H9 (cell line): ENCODE measurements at regions not wholly inside any gene's neighbourhood (a gene's known extent, or its start where the extent isn't known, plus 50 kb on each side); places are given as distances from the start of the nearest gene placed in this dataset.

ENCODE experiments used
- DNase-seq: peaks from one replicate; pipeline ENCODE4 v3.0.0-alpha.2; 2017
- H2AFZ ChIP-seq: one replicate; pipeline ENCODE4 v1.6.1; 2013; ENCODE audit warnings: mild to moderate bottlenecking, low read length, control low read depth, moderate library complexity
- H2AK5ac ChIP-seq: 2 replicates; pipeline ENCODE4 v1.6.1; 2013; ENCODE audit warnings: low read length, control low read depth, mixed read lengths; ENCODE audit not compliant: insufficient read length
- H2BK120ac ChIP-seq: one replicate; pipeline ENCODE4 v1.6.1; 2013; ENCODE audit warnings: low read depth, mild to moderate bottlenecking, low read length, control low read depth, inconsistent platforms; ENCODE audit not compliant: poor library complexity, severe bottlenecking
- H2BK12ac ChIP-seq: 2 replicates; pipeline ENCODE4 v1.6.1; 2013; ENCODE audit warnings: low read length, control low read depth, mixed read lengths, low read depth; ENCODE audit not compliant: insufficient read length
- H2BK15ac ChIP-seq: 2 replicates; pipeline ENCODE4 v1.6.1; 2013; ENCODE audit warnings: low read depth, low read length, control low read depth
- H2BK20ac ChIP-seq: one replicate; pipeline ENCODE4 v1.6.1; 2013; ENCODE audit warnings: low read depth, mild to moderate bottlenecking, low read length, control low read depth, inconsistent platforms; ENCODE audit not compliant: poor library complexity, severe bottlenecking
- H2BK5ac ChIP-seq: 2 replicates; pipeline ENCODE4 v1.6.1; 2013; ENCODE audit warnings: low read length, control low read depth, mixed read lengths; ENCODE audit not compliant: insufficient read length
- H3K14ac ChIP-seq: 2 replicates; pipeline ENCODE4 v1.6.1; 2013; ENCODE audit warnings: low read length, control low read depth; ENCODE audit not compliant: insufficient read depth
- H3K18ac ChIP-seq: 2 replicates; pipeline ENCODE4 v1.6.1; 2013; ENCODE audit warnings: low read depth, mild to moderate bottlenecking, mixed read lengths, low read length, control low read depth; ENCODE audit not compliant: insufficient read length
- H3K23ac ChIP-seq: 2 replicates; pipeline ENCODE4 v1.6.1; 2013; ENCODE audit warnings: low read length, control low read depth, mixed read lengths, low read depth; ENCODE audit not compliant: insufficient read length
- H3K23me2 ChIP-seq: 2 replicates; pipeline ENCODE4 v1.6.1; 2013; ENCODE audit warnings: low read depth, mild to moderate bottlenecking, mixed read lengths, low read length, control low read depth; ENCODE audit not compliant: insufficient read length, poor library complexity, severe bottlenecking
- H3K27ac ChIP-seq: 2 replicates; pipeline ENCODE4 v1.5.1; 2013; ENCODE audit warnings: low read length, control low read depth, mixed read lengths, low read depth; ENCODE audit not compliant: insufficient read length
- H3K27me3 ChIP-seq: 2 replicates; pipeline ENCODE4 v1.6.1; 2013; ENCODE audit warnings: low read length, control low read depth, inconsistent platforms; ENCODE audit not compliant: insufficient read depth
- H3K4ac ChIP-seq: 2 replicates; pipeline ENCODE4 v1.6.1; 2013; ENCODE audit warnings: low read depth, mild to moderate bottlenecking, control low read depth, inconsistent platforms, low read length, moderate library complexity
- H3K4me1 ChIP-seq: 2 replicates; pipeline ENCODE4 v1.6.1; 2013; ENCODE audit warnings: low read length, control low read depth, inconsistent platforms; ENCODE audit not compliant: insufficient read depth
- H3K4me2 ChIP-seq: 2 replicates; pipeline ENCODE4 v1.6.1; 2013; ENCODE audit warnings: low read length, control low read depth, mixed read lengths; ENCODE audit not compliant: insufficient read length, insufficient read depth
- H3K56ac ChIP-seq: 2 replicates; pipeline ENCODE4 v1.6.1; 2013; ENCODE audit warnings: low read depth, mild to moderate bottlenecking, mixed read lengths, low read length, control low read depth; ENCODE audit not compliant: insufficient read length
- H3K79me1 ChIP-seq: 2 replicates; pipeline ENCODE4 v1.6.1; 2013; ENCODE audit warnings: low read depth, mild to moderate bottlenecking, moderate library complexity, low read length, control low read depth, inconsistent platforms; ENCODE audit not compliant: insufficient read depth, poor library complexity, severe bottlenecking
- H3K79me2 ChIP-seq: 2 replicates; pipeline ENCODE4 v1.6.1; 2013; ENCODE audit warnings: low read length, control low read depth, inconsistent platforms; ENCODE audit not compliant: insufficient read depth
- H3K9ac ChIP-seq: 2 replicates; pipeline ENCODE4 v1.6.1; 2013; ENCODE audit warnings: low read length, control low read depth, mixed read lengths; ENCODE audit not compliant: insufficient read length; ENCODE audit errors: extremely low read depth
- H3K9me3 ChIP-seq: one replicate; pipeline ENCODE4 v1.6.1; 2013; ENCODE audit warnings: low read depth, low read length, inconsistent platforms; ENCODE audit not compliant: control insufficient read depth
- H3T11ph ChIP-seq: one replicate; pipeline ENCODE4 v1.6.1; 2013; ENCODE audit warnings: mild to moderate bottlenecking, low read length, control low read depth, inconsistent platforms
- H4K20me1 ChIP-seq: one replicate; pipeline ENCODE4 v1.6.1; 2013; ENCODE audit not compliant: control insufficient read depth, insufficient read length, insufficient read depth
- H4K5ac ChIP-seq: 2 replicates; pipeline ENCODE4 v1.6.1; 2013; ENCODE audit warnings: low read depth, mild to moderate bottlenecking, mixed read lengths, low read length, control low read depth; ENCODE audit not compliant: insufficient read length
- H4K8ac ChIP-seq: replicated peaks from 2 replicates; pipeline ENCODE4 v1.6.1; 2013; ENCODE audit warnings: low read length, control low read depth, mixed read lengths, low read depth; ENCODE audit not compliant: insufficient read length
- H4K91ac ChIP-seq: 2 replicates; pipeline ENCODE4 v1.6.1; 2013; ENCODE audit warnings: low read depth, mild to moderate bottlenecking, moderate library complexity, mixed read lengths, low read length, control low read depth; ENCODE audit not compliant: insufficient read length
- H3K27ac Mint-ChIP-seq, 3 experiments: 2 replicates in 2 of 3; 3 replicates in 1 of 3; pipeline ENCODE4 v1.8.0; 2020 to 2021; ENCODE audit warnings: mixed read lengths in 3 of 3, mild to moderate bottlenecking in 1 of 3, moderate library complexity in 1 of 3
- H3K27me3 Mint-ChIP-seq: 2 replicates; pipeline ENCODE4 v1.8.0; 2021; ENCODE audit warnings: low read depth, mild to moderate bottlenecking, moderate library complexity, mixed read lengths
- H3K36me3 Mint-ChIP-seq, 3 experiments: 2 replicates in 2 of 3; 3 replicates in 1 of 3; pipeline ENCODE4 v1.8.0; 2020 to 2021; ENCODE audit warnings: low read depth in 3 of 3, mixed read lengths in 3 of 3; ENCODE audit not compliant: insufficient read depth in 1 of 3
- H3K4me1 Mint-ChIP-seq, 2 experiments: 2 replicates each; pipeline ENCODE4 v1.8.0; 2020; ENCODE audit warnings: mixed read lengths in 2 of 2
- H3K4me3 Mint-ChIP-seq, 2 experiments: 2 replicates in 1 of 2; 3 replicates in 1 of 2; pipeline ENCODE4 v1.8.0; 2020 to 2021; ENCODE audit warnings: mild to moderate bottlenecking in 2 of 2, mixed read lengths in 2 of 2, moderate library complexity in 1 of 2
- H3K9me3 Mint-ChIP-seq, 2 experiments: 2 replicates in 1 of 2; 3 replicates in 1 of 2; pipeline ENCODE4 v1.8.0; 2020; ENCODE audit warnings: mild to moderate bottlenecking in 2 of 2, mixed read lengths in 2 of 2, moderate library complexity in 1 of 2
- TF ChIP-seq, protein P1 (sequence below): fragments of 200-600 bp; sonication (generic); conservative IDR thresholded peaks from 3 replicates; pipeline ENCODE4 v1.8.0; 2021; ENCODE audit warnings: antibody characterized with exemption, mild to moderate bottlenecking

DNA sequence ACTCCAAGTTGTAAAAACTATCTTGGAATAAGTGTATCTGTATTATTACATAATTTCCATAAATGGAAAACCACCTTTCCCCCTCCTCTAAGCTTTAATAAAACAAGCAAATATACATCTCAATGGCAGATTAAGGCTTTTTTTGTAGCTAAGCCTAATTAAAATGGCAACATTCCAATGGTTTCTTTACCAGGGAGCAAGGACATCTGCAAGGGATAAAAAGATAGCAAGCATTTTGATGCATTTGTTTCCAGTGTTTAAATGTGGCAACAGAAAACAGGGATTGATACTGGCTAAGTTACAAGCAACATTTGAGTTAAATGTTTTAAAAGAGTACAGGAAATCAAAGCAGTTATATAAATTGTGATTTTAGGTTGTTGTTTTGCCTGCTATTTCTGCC, 1012.7 kb downstream of the ADGRL2 start:
- no peak overlapping the region for H4K91ac ChIP-seq
- no peak overlapping the region for H2BK20ac ChIP-seq
- H4K20me1 ChIP-seq: no peaks in the 10 kb centered on the region
- Mint-ChIP-seq H3K27ac (0 out of 7 replicates have a peak overlapping the region, but pooled peaks of 1 of the 3 experiments have one; percentile 61), H3K9me3 (no peaks in the 10 kb centered on the region; a peak in 1 of 5 replicates), H3K36me3 (peaks cover 0 to 23% (median 7%) of the 10 kb centered on the region in 3 experiments; a peak in 5 of 7 replicates), H3K4me3 (no peak overlapping the region), H3K27me3 (no peaks in the 10 kb centered on the region), H3K4me1 (peaks cover 5 to 16% of the 10 kb centered on the region in 2 experiments)
- no peak overlapping the region for H3T11ph ChIP-seq
- H3K4me2 ChIP-seq: no peak overlapping the region
- H3K56ac ChIP-seq: no peak overlapping the region
- H3K9me3 ChIP-seq: no peaks in the 10 kb centered on the region
- H3K4me1 ChIP-seq: no peaks in the 10 kb centered on the region; the same call in 1 of the 2 replicates
- H3K27me3 ChIP-seq: no peaks in the 10 kb centered on the region
- H3K27ac ChIP-seq: no peak overlapping the region
- no peak overlapping the region for H3K23ac ChIP-seq
- no peak overlapping the region for H3K9ac ChIP-seq
- H2BK15ac ChIP-seq: no peak overlapping the region
- H2BK120ac ChIP-seq: no peak overlapping the region
- H3K14ac ChIP-seq: no peak overlapping the region
- no peak for DNase-seq
- H3K79me2 ChIP-seq: no peaks in the 10 kb centered on the region
- H3K4ac ChIP-seq: no peak overlapping the region
- H3K79me1 ChIP-seq: no peaks in the 10 kb centered on the region
- H2AK5ac ChIP-seq: no peak overlapping the region
- TF ChIP-seq, protein P1, sequence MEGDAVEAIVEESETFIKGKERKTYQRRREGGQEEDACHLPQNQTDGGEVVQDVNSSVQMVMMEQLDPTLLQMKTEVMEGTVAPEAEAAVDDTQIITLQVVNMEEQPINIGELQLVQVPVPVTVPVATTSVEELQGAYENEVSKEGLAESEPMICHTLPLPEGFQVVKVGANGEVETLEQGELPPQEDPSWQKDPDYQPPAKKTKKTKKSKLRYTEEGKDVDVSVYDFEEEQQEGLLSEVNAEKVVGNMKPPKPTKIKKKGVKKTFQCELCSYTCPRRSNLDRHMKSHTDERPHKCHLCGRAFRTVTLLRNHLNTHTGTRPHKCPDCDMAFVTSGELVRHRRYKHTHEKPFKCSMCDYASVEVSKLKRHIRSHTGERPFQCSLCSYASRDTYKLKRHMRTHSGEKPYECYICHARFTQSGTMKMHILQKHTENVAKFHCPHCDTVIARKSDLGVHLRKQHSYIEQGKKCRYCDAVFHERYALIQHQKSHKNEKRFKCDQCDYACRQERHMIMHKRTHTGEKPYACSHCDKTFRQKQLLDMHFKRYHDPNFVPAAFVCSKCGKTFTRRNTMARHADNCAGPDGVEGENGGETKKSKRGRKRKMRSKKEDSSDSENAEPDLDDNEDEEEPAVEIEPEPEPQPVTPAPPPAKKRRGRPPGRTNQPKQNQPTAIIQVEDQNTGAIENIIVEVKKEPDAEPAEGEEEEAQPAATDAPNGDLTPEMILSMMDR: no peak
- no peak overlapping the region for H2AFZ ChIP-seq
- no peaks in the 10 kb centered on the region for H3K23me2 ChIP-seq
- H4K5ac ChIP-seq: no peak overlapping the region
- H2BK12ac ChIP-seq: no peak overlapping the region
- H2BK5ac ChIP-seq: no peak overlapping the region
- no peak overlapping the region for H4K8ac ChIP-seq
- no peak overlapping the region for H3K18ac ChIP-seq
